GM12878 (cell line): ENCODE measurements at regions not wholly inside any gene's neighbourhood (a gene's known extent, or its start where the extent isn't known, plus 50 kb on each side); places are given as distances from the start of the nearest gene placed in this dataset.

Source experiments
- ATAC-seq: fragments of 200-7000 bp; cut with Tn5 transposase; 3 replicates; pipeline ENCODE4 v1.9.1; 2020; ENCODE audit warnings: mild to moderate bottlenecking, moderate library complexity
- BruUV-seq: library from RNA; stranded (reverse); fragments of 400-500 nt; replicated peaks from 2 replicates; lab custom pipeline; 2021; lab: Mats Ljungman, UMichigan
- CTCF ChIA-PET: fragments of 300-600 bp; sonication (Branson Sonifier 250); formaldehyde crosslinking; extraction: SDS; loops from one replicate; lab custom pipeline; 2021; ENCODE audit warnings: inconsistent platforms; lab: Yijun Ruan, JAX
- POLR2A ChIA-PET: fragments of 350-600 bp; formaldehyde crosslinking; extraction: SDS; loops from one replicate; lab custom pipeline; 2021; ENCODE audit warnings: inconsistent platforms; lab: Charles Lee
- RAD21 ChIA-PET: fragments of 300-600 bp; sonication (Branson Sonifier 250); formaldehyde crosslinking; loops from one replicate; lab custom pipeline; 2023; ENCODE audit warnings: antibody characterized with exemption; ENCODE audit not compliant: unreplicated experiment; lab: Charles Lee
- SMC1A ChIA-PET: fragments of 300-600 bp; sonication (Branson Sonifier 250); formaldehyde crosslinking; loops from one replicate; lab custom pipeline; 2023; ENCODE audit not compliant: unreplicated experiment, uncharacterized antibody; lab: Charles Lee
- DNase-seq: peaks from one replicate; pipeline ENCODE4 v3.0.0-alpha.2; 2011; ENCODE audit warnings: low read depth, low spot score
- FAIRE-seq: peaks from 3 replicates; lab custom pipeline; 2011; peaks lifted over from hg19 to GRCh38; lab: Jason Lieb, UNC
- H2AFZ ChIP-seq: 2 replicates; pipeline ENCODE4 v1.6.0; 2011; ENCODE audit warnings: low read depth, low read length, control low read depth; ENCODE audit not compliant: control insufficient read depth
- H3K27ac ChIP-seq: 2 replicates; pipeline ENCODE4 v1.5.1; 2011; ENCODE audit warnings: control low read depth; ENCODE audit not compliant: control insufficient read depth, insufficient read depth
- H3K27me3 ChIP-seq, 2 experiments: replicated peaks in 1 of 2; 2 replicates each; pipeline versions ENCODE4 v1.6.0 to v1.6.1; 2011; ENCODE audit warnings: low read length in 1 of 2; ENCODE audit not compliant: control insufficient read depth in 2 of 2, insufficient read depth in 2 of 2
- H3K36me3 ChIP-seq, 2 experiments: 2 replicates each; pipeline ENCODE4 v1.5.1; 2011; ENCODE audit warnings: low read length in 1 of 2; ENCODE audit not compliant: control insufficient read depth in 2 of 2, insufficient read depth in 2 of 2
- H3K4me1 ChIP-seq: 2 replicates; pipeline ENCODE4 v1.6.1; 2011; ENCODE audit warnings: mild to moderate bottlenecking, low read length, moderate library complexity, mixed read lengths; ENCODE audit not compliant: control insufficient read depth, insufficient read depth
- H3K4me2 ChIP-seq: 2 replicates; pipeline ENCODE4 v1.6.0; 2011; ENCODE audit warnings: control low read depth; ENCODE audit not compliant: control insufficient read depth, insufficient read depth
- H3K4me3 ChIP-seq: fragments of 200-600 bp; sonication (generic); 2 replicates; pipeline ENCODE4 v1.5.1; 2016
- H3K79me2 ChIP-seq: 2 replicates; pipeline ENCODE4 v1.6.0; 2011; ENCODE audit warnings: low read length; ENCODE audit not compliant: control insufficient read depth, insufficient read depth
- H3K9ac ChIP-seq: 2 replicates; pipeline ENCODE4 v1.8.0; 2011; ENCODE audit warnings: low read length, control low read depth, mixed read lengths; ENCODE audit not compliant: control insufficient read depth, insufficient read depth
- H3K9me3 ChIP-seq: replicated peaks from 3 replicates; pipeline ENCODE4 v1.5.1; 2011; ENCODE audit warnings: mild to moderate bottlenecking, low read length; ENCODE audit not compliant: control insufficient read depth, insufficient read depth
- H4K20me1 ChIP-seq: 2 replicates; pipeline ENCODE4 v1.6.0; 2011; ENCODE audit not compliant: control insufficient read depth, insufficient read depth
- DPF2 ChIP-seq: fragments of 450-650 bp; IDR thresholded peaks from 2 replicates; pipeline ENCODE4 v1.6.1; 2017; ENCODE audit warnings: mild to moderate bottlenecking
- ETV6 ChIP-seq, 2 experiments: fragments of 450-650 bp in 1 of 2; IDR thresholded peaks in 1 of 2; conservative IDR thresholded peaks in 1 of 2; 2 replicates each; pipeline ENCODE4 v1.6.1; 2014; ENCODE audit warnings: antibody characterized with exemption in 1 of 2, borderline replicate concordance in 1 of 2, low read depth in 1 of 2, mild to moderate bottlenecking in 1 of 2, moderate library complexity in 1 of 2
- HDAC6 ChIP-seq: fragments of 200-600 bp; sonication (generic); IDR thresholded peaks from one replicate; pipeline ENCODE4 v1.8.0; 2017; ENCODE audit warnings: antibody characterized with exemption; ENCODE audit not compliant: unreplicated experiment
- IKZF1 ChIP-seq: fragments of 450-650 bp; conservative IDR thresholded peaks from 2 replicates; pipeline ENCODE4 v1.6.1; 2017; ENCODE audit warnings: antibody characterized with exemption, mild to moderate bottlenecking
- MTA2 ChIP-seq: fragments of 450-650 bp; IDR thresholded peaks from 2 replicates; pipeline ENCODE4 v1.6.1; 2016; ENCODE audit warnings: low read depth, mild to moderate bottlenecking, moderate library complexity
- RB1 ChIP-seq: fragments of 450-650 bp; formaldehyde crosslinking; IDR thresholded peaks from 2 replicates; pipeline ENCODE4 v1.6.1; 2017; ENCODE audit warnings: mild to moderate bottlenecking, borderline replicate concordance
- RELB ChIP-seq: fragments of 450-650 bp; IDR thresholded peaks from 2 replicates; pipeline ENCODE4 v1.6.1; 2017; ENCODE audit warnings: low read depth, mild to moderate bottlenecking, moderate library complexity
- SMAD5 ChIP-seq: IDR thresholded peaks from 2 replicates; pipeline ENCODE4 v1.6.1; 2016; ENCODE audit warnings: antibody characterized with exemption, low read depth
- SPI1 ChIP-seq: IDR thresholded peaks from 2 replicates; pipeline ENCODE4 v1.6.1; 2011; ENCODE audit warnings: low read depth, mild to moderate bottlenecking, low read length, moderate library complexity, borderline replicate concordance; ENCODE audit not compliant: insufficient read depth
- TCF3 ChIP-seq: IDR thresholded peaks from 2 replicates; pipeline ENCODE4 v1.6.1; 2012; ENCODE audit warnings: low read depth, mild to moderate bottlenecking, low read length, borderline replicate concordance; ENCODE audit not compliant: insufficient read depth
- USF1 ChIP-seq: IDR thresholded peaks from 2 replicates; pipeline ENCODE4 v1.6.1; 2011; ENCODE audit warnings: borderline replicate concordance, low read depth, mild to moderate bottlenecking, moderate library complexity, mixed read lengths, low read length; ENCODE audit not compliant: insufficient read depth; ENCODE audit errors: extremely low read length
- ZBTB40 ChIP-seq: fragments of 450-650 bp; IDR thresholded peaks from 2 replicates; pipeline ENCODE4 v1.6.1; 2016; ENCODE audit warnings: mild to moderate bottlenecking, moderate library complexity, borderline replicate concordance
- ZNF207 ChIP-seq: fragments of 450-650 bp; IDR thresholded peaks from 2 replicates; pipeline ENCODE4 v1.6.1; 2014; ENCODE audit warnings: antibody characterized with exemption, mild to moderate bottlenecking, borderline replicate concordance
- ZNF217 ChIP-seq: fragments of 450-650 bp; IDR thresholded peaks from 2 replicates; pipeline ENCODE4 v1.6.1; 2017; ENCODE audit warnings: antibody characterized with exemption, mild to moderate bottlenecking
- WGBS: methylation state at CpG from one replicate; pipeline ENCODE4 v1.1.6; 2016; ENCODE audit warnings: low lambda C conversion rate; ENCODE audit not compliant: insufficient replicate concordance, insufficient coverage; ENCODE audit errors: missing lambda C conversion rate; 5-methylcytosine and 5-hydroxymethylcytosine counted together
- in situ Hi-C: fragments of 300-500 bp; cut with MboI; formaldehyde crosslinking; loops from 9 replicates; pipeline ENCODE4 v1.14.3; 2018; ENCODE audit warnings: mixed read lengths
- intact Hi-C: fragments of 100-400 bp; cut with micrococcal nuclease; formaldehyde crosslinking; loops from one replicate; pipeline ENCODE4 v1.14.2; 2022; ENCODE audit not compliant: unreplicated experiment
- TF ChIP-seq, protein P1 (sequence below): fragments of 450-650 bp; IDR thresholded peaks from 2 replicates; pipeline ENCODE4 v1.6.1; 2018; ENCODE audit warnings: borderline replicate concordance, mild to moderate bottlenecking; ENCODE audit not compliant: partially characterized antibody

DNA sequence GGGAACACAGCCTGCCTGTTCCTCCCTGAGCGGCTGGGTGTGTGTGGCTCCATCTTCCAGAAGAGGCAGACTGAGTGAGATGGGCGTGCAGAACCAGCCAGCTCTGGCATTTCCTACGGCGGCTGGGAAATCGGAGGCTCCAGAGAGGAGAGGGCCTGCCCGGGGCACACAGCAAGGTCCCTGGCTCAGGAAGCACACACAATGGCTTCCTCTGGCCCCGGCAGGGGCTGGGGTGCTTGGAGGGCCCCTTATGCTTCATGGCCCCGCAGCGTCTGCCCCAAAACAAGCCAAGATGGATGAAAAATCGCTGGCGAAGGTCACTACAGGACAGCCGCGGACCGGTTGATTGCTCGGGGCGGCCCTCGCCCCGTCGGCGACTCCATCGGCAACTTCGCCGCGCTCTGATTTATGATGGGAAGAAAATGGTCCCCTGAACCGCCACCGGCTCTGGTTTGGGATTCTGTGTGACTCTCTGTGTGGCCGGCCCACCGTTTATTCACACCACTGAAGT lies 191.5 kb upstream of the C14orf180 start:
- intact Hi-C loops: no loop called here
- POLR2A ChIA-PET: no interaction called here
- Histone ChIP-seq H2AFZ (no peak overlapping the region), H3K4me3 (no peak overlapping the region), H3K79me2 (no peaks in the 10 kb centered on the region), H3K36me3 (no peaks in the 10 kb centered on the region), H4K20me1 (no peaks in the 10 kb centered on the region), H3K4me2 (no peak overlapping the region), H3K27ac (no peak overlapping the region), H3K9me3 (no peaks in the 10 kb centered on the region), H3K4me1 (no peaks in the 10 kb centered on the region; the same call in 1 of the 2 replicates), H3K9ac (no peak overlapping the region), H3K27me3 (peaks cover 0 to 2% of the 10 kb centered on the region in 2 experiments; a peak in 1 of 4 replicates)
- no peak; the same call in 2 of the 3 replicates for ATAC-seq
- DNase-seq: no peak
- 63% methylated on average over 27 of the region's 28 CpGs for WGBS
- in situ Hi-C loops: no loop called here
- no peak for FAIRE-seq
- SMC1A ChIA-PET: no interaction called here
- RAD21 ChIA-PET: no interaction called here
- no TSS peak for BruUV-seq
- CTCF ChIA-PET: no interaction called here
- TF ChIP-seq TCF3 (no peak), ETV6 (conservative IDR thresholded peaks at IDR 0.05 in 1 of 2, IDR thresholded peaks at IDR 0.05 in 1 of 2; ENCODE audit: borderline replicate concordance in 1 of 2, low read depth in 1 of 2) (no peak), ZBTB40 (no peak), DPF2 (no peak), ZNF217 (no peak), SMAD5 (no peak), USF1 (no peak), IKZF1 (no peak), RB1 (no peak), ZNF207 (no peak), SPI1 (no peak), RELB (no peak), MTA2 (no peak), HDAC6 (no peak)
- TF ChIP-seq, protein P1, sequence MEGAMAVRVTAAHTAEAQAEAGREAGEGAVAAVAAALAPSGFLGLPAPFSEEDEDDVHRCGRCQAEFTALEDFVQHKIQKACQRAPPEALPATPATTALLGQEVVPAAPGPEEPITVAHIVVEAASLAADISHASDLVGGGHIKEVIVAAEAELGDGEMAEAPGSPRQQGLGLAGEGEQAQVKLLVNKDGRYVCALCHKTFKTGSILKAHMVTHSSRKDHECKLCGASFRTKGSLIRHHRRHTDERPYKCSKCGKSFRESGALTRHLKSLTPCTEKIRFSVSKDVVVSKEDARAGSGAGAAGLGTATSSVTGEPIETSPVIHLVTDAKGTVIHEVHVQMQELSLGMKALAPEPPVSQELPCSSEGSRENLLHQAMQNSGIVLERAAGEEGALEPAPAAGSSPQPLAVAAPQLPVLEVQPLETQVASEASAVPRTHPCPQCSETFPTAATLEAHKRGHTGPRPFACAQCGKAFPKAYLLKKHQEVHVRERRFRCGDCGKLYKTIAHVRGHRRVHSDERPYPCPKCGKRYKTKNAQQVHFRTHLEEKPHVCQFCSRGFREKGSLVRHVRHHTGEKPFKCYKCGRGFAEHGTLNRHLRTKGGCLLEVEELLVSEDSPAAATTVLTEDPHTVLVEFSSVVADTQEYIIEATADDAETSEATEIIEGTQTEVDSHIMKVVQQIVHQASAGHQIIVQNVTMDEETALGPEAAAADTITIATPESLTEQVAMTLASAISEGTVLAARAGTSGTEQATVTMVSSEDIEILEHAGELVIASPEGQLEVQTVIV: no peak
